ENCODE measurements at regions not wholly inside any gene's neighbourhood (a gene's known extent, or its start where the extent isn't known, plus 50 kb on each side); places are given as distances from the start of the nearest gene placed in this dataset.
"Not testable (repeated sequence)": the region's sequence is repeated elsewhere in the genome, so short reads cannot be mapped to it uniquely, and the experiment has no call there.

- TF ChIP-seq CTCF, EP300, POLR2A (IDR thresholded peaks at IDR 0.05): not testable (repeated sequence)
These were observed 281.9 kb upstream of the PMFBP1 start for GRCh38 chr16:72453856-72454255.
